ENCODE measurements at regions not wholly inside any gene's neighbourhood (a gene's known extent, or its start where the extent isn't known, plus 50 kb on each side); places are given as distances from the start of the nearest gene placed in this dataset.

DNA sequence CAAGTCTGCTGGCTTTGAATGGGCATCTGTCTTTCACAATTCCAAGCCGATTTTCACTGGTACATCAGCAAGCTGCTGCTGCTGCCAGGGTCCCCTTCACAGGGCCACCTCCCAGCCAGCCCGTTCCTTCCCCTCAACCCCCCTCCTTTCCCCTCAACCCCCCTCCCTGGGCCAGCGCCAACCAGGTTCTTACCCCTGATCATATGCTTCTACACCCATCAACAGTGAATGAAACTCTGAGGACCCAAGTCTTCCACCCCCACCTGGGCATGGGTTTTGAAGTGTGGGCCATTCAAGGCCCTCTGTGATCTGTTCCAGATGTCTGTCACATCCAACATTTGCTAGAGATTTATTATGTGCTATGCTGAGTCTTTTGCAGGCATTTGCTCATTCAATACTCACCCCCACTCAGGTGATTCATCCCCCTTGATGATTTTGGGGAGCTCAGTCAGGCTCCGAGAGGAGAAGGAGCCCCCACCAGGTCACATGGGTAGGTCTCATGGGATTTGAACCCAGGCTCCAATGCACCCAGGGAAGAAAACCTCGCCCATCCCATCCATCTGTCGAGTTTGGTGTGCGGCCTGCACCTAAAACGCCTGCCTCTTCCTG, 52.7 kb upstream of the FOXK1 start:
- Histone ChIP-seq H3K4me2 (no peak overlapping the region), H3K27ac (ENCODE audit: low read depth) (no peak overlapping the region), H3K9me2 (ENCODE audit: insufficient read depth) (no peaks in the 10 kb centered on the region), H3K4me3 (no peak overlapping the region), H2AFZ (no peak overlapping the region), H3K27me3 (ENCODE audit: insufficient read depth) (peaks cover 10% of the 10 kb centered on the region; the same call in 1 of the 2 replicates), H4K20me1 (replicated peaks; ENCODE audit: insufficient read depth) (no peaks in the 10 kb centered on the region), H3F3A (replicated peaks; ENCODE audit: low read depth) (no peaks in the 10 kb centered on the region), H3K4me1 (ENCODE audit: insufficient read depth) (peaks cover 4% of the 10 kb centered on the region; the same call in 1 of the 2 replicates), H3K36me3 (ENCODE audit: insufficient read depth) (no peaks in the 10 kb centered on the region), H3K79me2 (replicated peaks; ENCODE audit: insufficient read depth) (no peaks in the 10 kb centered on the region)
- Mint-ChIP-seq H3K36me3 (ENCODE audit: low read depth) (0 out of 3 replicates have a peak, but pooled peaks cover 3% of the 10 kb centered on the region), H3K4me1 (peaks cover 7% of the 10 kb centered on the region; the same call in 2 of the 3 replicates), H3K9me3 (peaks cover 63% of the 10 kb centered on the region), H3K27me3 (ENCODE audit: insufficient read depth, low read depth, poor library complexity) (peaks cover 20% of the 10 kb centered on the region), H3K27ac (no peak overlapping the region), H3K4me3 (no peak overlapping the region)
- no peak for DNase-seq (ENCODE audit: low spot score)
- TF ChIP-seq, protein P1, sequence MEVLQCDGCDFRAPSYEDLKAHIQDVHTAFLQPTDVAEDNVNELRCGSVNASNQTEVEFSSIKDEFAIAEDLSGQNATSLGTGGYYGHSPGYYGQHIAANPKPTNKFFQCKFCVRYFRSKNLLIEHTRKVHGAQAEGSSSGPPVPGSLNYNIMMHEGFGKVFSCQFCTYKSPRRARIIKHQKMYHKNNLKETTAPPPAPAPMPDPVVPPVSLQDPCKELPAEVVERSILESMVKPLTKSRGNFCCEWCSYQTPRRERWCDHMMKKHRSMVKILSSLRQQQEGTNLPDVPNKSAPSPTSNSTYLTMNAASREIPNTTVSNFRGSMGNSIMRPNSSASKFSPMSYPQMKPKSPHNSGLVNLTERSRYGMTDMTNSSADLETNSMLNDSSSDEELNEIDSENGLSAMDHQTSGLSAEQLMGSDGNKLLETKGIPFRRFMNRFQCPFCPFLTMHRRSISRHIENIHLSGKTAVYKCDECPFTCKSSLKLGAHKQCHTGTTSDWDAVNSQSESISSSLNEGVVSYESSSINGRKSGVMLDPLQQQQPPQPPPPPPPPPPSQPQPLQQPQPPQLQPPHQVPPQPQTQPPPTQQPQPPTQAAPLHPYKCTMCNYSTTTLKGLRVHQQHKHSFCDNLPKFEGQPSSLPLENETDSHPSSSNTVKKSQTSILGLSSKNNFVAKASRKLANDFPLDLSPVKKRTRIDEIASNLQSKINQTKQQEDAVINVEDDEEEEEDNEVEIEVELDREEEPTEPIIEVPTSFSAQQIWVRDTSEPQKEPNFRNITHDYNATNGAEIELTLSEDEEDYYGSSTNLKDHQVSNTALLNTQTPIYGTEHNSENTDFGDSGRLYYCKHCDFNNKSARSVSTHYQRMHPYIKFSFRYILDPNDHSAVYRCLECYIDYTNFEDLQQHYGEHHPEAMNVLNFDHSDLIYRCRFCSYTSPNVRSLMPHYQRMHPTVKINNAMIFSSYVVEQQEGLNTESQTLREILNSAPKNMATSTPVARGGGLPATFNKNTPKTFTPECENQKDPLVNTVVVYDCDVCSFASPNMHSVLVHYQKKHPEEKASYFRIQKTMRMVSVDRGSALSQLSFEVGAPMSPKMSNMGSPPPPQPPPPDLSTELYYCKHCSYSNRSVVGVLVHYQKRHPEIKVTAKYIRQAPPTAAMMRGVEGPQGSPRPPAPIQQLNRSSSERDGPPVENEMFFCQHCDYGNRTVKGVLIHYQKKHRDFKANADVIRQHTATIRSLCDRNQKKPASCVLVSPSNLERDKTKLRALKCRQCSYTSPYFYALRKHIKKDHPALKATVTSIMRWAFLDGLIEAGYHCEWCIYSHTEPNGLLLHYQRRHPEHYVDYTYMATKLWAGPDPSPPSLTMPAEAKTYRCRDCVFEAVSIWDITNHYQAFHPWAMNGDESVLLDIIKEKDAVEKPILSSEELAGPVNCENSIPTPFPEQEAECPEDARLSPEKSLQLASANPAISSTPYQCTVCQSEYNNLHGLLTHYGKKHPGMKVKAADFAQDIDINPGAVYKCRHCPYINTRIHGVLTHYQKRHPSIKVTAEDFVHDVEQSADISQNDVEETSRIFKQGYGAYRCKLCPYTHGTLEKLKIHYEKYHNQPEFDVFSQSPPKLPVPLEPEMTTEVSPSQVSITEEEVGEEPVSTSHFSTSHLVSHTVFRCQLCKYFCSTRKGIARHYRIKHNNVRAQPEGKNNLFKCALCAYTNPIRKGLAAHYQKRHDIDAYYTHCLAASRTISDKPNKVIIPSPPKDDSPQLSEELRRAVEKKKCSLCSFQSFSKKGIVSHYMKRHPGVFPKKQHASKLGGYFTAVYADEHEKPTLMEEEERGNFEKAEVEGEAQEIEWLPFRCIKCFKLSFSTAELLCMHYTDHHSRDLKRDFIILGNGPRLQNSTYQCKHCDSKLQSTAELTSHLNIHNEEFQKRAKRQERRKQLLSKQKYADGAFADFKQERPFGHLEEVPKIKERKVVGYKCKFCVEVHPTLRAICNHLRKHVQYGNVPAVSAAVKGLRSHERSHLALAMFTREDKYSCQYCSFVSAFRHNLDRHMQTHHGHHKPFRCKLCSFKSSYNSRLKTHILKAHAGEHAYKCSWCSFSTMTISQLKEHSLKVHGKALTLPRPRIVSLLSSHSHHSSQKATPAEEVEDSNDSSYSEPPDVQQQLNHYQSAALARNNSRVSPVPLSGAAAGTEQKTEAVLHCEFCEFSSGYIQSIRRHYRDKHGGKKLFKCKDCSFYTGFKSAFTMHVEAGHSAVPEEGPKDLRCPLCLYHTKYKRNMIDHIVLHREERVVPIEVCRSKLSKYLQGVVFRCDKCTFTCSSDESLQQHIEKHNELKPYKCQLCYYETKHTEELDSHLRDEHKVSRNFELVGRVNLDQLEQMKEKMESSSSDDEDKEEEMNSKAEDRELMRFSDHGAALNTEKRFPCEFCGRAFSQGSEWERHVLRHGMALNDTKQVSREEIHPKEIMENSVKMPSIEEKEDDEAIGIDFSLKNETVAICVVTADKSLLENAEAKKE (CRISPR knock-in tag; IDR thresholded peaks at IDR 0.05): no peak
- no peak for TF ChIP-seq NANOG (IDR thresholded peaks at IDR 0.05; ENCODE audit: borderline replicate concordance)
- TF ChIP-seq, protein P2, sequence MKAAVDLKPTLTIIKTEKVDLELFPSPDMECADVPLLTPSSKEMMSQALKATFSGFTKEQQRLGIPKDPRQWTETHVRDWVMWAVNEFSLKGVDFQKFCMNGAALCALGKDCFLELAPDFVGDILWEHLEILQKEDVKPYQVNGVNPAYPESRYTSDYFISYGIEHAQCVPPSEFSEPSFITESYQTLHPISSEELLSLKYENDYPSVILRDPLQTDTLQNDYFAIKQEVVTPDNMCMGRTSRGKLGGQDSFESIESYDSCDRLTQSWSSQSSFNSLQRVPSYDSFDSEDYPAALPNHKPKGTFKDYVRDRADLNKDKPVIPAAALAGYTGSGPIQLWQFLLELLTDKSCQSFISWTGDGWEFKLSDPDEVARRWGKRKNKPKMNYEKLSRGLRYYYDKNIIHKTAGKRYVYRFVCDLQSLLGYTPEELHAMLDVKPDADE (IDR thresholded peaks at IDR 0.05): no peak
- TF ChIP-seq EZH2 (IDR thresholded peaks at IDR 0.05; ENCODE audit: low read depth, unreplicated experiment): no peak
- TF ChIP-seq ZNF331 (CRISPR knock-in tag; IDR thresholded peaks at IDR 0.05; ENCODE audit: low read depth): no peak
- no peak for TF ChIP-seq EZH2phosphoT487 (IDR thresholded peaks at IDR 0.05; ENCODE audit: unreplicated experiment)
- TF ChIP-seq, protein P3, sequence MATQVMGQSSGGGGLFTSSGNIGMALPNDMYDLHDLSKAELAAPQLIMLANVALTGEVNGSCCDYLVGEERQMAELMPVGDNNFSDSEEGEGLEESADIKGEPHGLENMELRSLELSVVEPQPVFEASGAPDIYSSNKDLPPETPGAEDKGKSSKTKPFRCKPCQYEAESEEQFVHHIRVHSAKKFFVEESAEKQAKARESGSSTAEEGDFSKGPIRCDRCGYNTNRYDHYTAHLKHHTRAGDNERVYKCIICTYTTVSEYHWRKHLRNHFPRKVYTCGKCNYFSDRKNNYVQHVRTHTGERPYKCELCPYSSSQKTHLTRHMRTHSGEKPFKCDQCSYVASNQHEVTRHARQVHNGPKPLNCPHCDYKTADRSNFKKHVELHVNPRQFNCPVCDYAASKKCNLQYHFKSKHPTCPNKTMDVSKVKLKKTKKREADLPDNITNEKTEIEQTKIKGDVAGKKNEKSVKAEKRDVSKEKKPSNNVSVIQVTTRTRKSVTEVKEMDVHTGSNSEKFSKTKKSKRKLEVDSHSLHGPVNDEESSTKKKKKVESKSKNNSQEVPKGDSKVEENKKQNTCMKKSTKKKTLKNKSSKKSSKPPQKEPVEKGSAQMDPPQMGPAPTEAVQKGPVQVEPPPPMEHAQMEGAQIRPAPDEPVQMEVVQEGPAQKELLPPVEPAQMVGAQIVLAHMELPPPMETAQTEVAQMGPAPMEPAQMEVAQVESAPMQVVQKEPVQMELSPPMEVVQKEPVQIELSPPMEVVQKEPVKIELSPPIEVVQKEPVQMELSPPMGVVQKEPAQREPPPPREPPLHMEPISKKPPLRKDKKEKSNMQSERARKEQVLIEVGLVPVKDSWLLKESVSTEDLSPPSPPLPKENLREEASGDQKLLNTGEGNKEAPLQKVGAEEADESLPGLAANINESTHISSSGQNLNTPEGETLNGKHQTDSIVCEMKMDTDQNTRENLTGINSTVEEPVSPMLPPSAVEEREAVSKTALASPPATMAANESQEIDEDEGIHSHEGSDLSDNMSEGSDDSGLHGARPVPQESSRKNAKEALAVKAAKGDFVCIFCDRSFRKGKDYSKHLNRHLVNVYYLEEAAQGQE (IDR thresholded peaks at IDR 0.05; ENCODE audit: unreplicated experiment): no peak
- no peak for TF ChIP-seq JUNB (IDR thresholded peaks at IDR 0.05; ENCODE audit: unreplicated experiment)
- TF ChIP-seq, protein P4, sequence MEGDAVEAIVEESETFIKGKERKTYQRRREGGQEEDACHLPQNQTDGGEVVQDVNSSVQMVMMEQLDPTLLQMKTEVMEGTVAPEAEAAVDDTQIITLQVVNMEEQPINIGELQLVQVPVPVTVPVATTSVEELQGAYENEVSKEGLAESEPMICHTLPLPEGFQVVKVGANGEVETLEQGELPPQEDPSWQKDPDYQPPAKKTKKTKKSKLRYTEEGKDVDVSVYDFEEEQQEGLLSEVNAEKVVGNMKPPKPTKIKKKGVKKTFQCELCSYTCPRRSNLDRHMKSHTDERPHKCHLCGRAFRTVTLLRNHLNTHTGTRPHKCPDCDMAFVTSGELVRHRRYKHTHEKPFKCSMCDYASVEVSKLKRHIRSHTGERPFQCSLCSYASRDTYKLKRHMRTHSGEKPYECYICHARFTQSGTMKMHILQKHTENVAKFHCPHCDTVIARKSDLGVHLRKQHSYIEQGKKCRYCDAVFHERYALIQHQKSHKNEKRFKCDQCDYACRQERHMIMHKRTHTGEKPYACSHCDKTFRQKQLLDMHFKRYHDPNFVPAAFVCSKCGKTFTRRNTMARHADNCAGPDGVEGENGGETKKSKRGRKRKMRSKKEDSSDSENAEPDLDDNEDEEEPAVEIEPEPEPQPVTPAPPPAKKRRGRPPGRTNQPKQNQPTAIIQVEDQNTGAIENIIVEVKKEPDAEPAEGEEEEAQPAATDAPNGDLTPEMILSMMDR (conservative IDR thresholded peaks at IDR 0.05; ENCODE audit: low read depth in 2 of 2): no peak
- no peak for TF ChIP-seq POLR2AphosphoS5 (IDR thresholded peaks at IDR 0.05; ENCODE audit: low read depth)
- TF ChIP-seq CREB1 (CRISPR knock-in tag; IDR thresholded peaks at IDR 0.05; ENCODE audit: low read depth): no peak
- no peak for TF ChIP-seq ZNF114 (CRISPR knock-in tag; IDR thresholded peaks at IDR 0.05)
- ATAC-seq: no peak
